GM12872 (cell line): ENCODE measurements at regions not wholly inside any gene's neighbourhood (a gene's known extent, or its start where the extent isn't known, plus 50 kb on each side); places are given as distances from the start of the nearest gene placed in this dataset.

Source experiments
- TF ChIP-seq, protein P1 (sequence below): IDR thresholded peaks from 3 replicates; pipeline ENCODE4 v1.5.1; 2011; ENCODE audit warnings: low read depth, mild to moderate bottlenecking, low read length, moderate library complexity; ENCODE audit not compliant: insufficient read depth

DNA sequence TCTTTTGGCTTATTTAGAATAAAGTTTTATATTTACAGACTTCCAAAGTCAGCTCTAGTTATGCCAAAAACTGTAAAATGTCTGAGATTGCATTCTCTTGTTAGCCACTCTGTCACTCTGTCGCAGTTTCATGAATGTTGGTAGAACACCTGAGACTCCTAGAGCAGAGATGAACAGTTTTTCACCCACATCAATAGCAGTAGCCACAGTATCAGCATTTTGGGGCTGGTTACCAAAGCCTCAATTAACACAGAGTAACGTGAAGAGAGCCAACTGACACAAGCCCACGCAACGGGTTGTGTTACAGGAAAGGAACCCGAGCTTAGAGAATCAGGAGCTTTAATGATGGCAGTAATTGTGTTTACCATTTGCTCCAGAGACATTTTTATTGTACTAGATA is 443.0 kb upstream of the SLC39A10 start:
- TF ChIP-seq, protein P1, sequence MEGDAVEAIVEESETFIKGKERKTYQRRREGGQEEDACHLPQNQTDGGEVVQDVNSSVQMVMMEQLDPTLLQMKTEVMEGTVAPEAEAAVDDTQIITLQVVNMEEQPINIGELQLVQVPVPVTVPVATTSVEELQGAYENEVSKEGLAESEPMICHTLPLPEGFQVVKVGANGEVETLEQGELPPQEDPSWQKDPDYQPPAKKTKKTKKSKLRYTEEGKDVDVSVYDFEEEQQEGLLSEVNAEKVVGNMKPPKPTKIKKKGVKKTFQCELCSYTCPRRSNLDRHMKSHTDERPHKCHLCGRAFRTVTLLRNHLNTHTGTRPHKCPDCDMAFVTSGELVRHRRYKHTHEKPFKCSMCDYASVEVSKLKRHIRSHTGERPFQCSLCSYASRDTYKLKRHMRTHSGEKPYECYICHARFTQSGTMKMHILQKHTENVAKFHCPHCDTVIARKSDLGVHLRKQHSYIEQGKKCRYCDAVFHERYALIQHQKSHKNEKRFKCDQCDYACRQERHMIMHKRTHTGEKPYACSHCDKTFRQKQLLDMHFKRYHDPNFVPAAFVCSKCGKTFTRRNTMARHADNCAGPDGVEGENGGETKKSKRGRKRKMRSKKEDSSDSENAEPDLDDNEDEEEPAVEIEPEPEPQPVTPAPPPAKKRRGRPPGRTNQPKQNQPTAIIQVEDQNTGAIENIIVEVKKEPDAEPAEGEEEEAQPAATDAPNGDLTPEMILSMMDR, result no peak

DNA sequence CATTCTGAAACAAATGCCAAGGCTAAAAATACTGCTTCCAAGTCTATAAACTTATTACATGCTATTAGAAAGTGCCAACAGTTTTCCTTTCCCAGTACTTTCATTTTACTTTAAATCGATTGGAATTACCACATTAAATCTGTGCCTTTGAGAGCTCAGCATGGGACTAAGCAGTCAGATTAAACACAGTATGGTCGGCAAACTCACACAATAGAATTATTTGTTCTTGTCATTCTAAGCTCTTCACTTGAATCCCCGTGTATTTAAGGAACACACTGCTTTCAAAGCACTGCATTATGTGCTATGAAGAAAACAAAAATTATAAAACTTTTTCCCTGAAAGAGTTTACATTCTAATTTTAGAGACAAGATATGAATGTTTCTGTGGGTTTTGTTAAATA is 444.4 kb upstream of the SLC39A10 start:
- TF ChIP-seq, protein P1, result no peak

DNA sequence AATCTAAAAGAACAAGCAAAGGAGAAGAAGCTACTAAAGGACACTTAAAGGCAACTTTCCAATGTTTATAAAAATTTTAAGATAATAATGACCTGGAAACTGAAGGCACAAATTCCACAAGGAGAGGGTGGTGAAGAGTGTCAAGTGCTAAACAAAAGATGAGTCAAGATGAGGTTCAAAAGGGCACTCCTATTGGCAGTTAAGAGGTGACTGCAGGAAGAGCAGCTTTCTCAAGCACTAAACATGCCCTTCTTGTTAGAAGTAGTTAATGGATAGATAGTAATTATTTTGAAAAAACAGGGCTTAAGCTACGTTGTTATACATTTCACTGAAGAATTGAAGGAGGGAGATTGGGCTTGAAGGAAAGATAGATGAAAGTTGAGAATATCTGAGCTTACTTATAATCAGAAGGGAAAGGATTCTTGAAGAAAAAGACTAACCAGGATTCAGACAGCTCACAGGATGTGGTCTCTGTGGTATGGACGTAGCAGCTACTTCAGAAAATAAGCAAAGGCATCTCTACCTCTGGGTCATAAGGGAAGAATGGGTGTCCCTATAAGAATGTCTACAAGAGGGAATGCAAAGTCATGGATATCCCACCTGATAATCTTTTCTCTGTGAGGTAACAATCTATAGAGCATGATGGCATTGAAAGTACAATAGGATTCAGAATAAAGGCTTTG is 454.7 kb upstream of the SLC39A10 start:
- TF ChIP-seq, protein P1, result no peak

DNA sequence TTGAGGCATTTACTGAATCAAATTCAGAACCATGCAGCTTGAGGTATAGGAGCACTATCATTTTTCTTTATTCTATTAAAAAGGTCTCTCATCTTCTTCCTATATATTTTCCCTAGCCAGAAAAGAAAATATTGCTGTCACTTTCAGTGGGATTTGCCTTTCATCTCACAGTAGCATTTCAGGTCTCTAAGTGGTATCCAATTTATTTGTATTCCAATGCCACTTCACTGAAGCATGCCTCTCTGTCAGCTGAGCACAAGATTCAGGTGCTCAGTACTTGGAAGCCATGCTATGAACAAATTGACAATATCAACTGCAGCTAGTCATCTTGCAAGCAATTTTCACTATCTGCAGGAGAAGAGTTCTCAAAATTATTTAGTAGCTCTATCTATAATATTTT is 457.2 kb upstream of the SLC39A10 start:
- TF ChIP-seq, protein P1, result no peak

DNA sequence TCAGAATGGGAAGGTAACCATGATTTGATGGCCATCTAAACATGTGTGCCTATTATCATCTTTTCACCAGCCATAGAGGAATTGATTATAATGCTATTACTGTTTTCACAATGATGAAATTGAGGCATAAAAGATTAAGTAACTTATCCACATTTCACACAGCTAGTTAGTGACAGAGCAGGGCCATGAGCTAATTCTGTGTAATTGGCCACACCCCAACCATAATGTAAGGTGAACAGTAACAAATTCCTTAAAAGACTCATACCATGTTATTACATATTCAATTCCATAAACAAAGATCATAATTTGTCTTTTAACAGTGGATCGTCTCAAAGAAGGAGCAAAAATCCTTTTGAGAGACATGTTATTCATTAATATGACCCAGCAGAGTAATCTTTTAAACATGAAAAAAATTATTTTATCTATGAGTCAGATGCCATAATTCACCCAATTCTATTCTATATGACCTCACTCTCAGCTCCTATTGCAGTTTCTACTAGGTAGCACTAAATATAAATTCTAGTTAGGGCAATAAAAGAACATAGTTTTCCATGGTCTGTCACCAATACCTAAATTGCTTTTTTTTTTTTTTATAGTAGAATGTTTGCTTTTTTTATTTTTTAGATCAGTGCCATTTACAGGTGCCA is 475.8 kb upstream of the SLC39A10 start:
- TF ChIP-seq, protein P1, result no peak

DNA sequence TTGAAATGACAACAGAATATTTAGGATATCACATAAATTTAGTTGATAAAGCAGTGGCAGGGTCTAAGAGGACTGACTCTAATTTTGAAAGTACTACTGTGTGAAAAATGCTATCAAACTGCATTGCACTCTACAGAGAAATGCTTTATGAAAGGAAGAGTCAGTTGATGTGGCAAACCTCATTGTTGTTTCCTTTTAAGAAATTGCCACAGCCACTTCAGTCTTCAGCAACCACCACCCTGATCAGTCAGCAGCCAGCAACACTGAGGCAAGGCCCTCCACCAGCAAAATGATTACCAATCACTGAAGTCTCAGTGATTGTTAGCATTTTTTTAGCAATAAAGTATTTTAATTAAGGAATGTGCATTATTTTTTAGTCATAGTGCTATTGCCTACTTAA is 488.7 kb upstream of the SLC39A10 start:
- TF ChIP-seq, protein P1, result no peak

DNA sequence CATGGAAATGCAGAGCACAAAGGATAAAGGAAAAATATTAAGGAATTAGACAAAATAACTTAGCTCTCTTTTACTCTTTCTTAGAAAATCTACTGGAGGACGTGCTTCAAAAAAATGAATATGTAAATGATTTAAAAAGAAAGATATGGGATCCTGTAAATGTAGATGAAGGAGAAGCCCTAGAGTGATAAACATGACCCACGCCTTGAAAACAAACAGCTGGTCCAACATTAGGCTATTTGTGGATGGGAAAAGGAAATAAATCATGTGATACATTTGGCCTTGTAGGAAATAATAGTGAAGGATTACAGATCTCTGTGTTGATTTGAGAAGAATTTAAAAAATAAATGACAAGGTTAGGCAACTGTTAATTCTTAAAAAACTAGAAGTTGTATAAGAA is 492.1 kb upstream of the SLC39A10 start:
- TF ChIP-seq, protein P1, result no peak
